Erythroblast (primary cell): ENCODE measurements at regions not wholly inside any gene's neighbourhood (a gene's known extent, or its start where the extent isn't known, plus 50 kb on each side); places are given as distances from the start of the nearest gene placed in this dataset.

ENCODE experiments used
- GATA1 ChIP-seq: IDR thresholded peaks from 2 replicates; pipeline ENCODE4 v1.6.1; 2011; ENCODE audit warnings: low read depth, mild to moderate bottlenecking, control low read depth, low read length, moderate library complexity
- POLR2A ChIP-seq: IDR thresholded peaks from 2 replicates; pipeline ENCODE4 v1.6.1; 2011; ENCODE audit warnings: mild to moderate bottlenecking, low read length

- TF ChIP-seq POLR2A (no peak), GATA1 (no peak)
Observed at GRCh38 chr4:137630252-137630651, 98.0 kb upstream of the PCDH18 start.
